ENCODE measurements at regions not wholly inside any gene's neighbourhood (a gene's known extent, or its start where the extent isn't known, plus 50 kb on each side); places are given as distances from the start of the nearest gene placed in this dataset.

DNA sequence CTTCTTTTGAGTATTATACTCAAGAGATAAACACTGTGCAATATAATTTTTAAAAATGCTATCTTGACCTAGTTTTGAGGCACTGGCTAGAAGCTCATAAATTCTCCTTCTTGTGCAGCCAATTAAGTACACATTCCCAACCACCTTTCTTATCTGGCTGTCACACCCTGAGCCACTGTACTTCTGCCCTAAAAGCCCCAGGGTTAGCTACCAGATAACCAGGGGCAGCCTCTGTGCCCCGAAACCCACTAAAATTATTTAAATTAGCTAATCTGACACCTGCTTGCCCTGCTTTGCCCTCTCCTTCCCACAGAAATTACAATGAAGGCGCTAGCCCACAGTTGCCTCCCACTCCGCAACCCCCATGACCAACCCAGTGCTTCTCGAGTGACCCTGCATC, 597.3 kb upstream of the TYRP1 start (continued):
- TF ChIP-seq NR3C1 (CRISPR knock-in tag; conservative IDR thresholded peaks at IDR 0.05; ENCODE audit: low read depth): no peak
- TF ChIP-seq, protein P1, sequence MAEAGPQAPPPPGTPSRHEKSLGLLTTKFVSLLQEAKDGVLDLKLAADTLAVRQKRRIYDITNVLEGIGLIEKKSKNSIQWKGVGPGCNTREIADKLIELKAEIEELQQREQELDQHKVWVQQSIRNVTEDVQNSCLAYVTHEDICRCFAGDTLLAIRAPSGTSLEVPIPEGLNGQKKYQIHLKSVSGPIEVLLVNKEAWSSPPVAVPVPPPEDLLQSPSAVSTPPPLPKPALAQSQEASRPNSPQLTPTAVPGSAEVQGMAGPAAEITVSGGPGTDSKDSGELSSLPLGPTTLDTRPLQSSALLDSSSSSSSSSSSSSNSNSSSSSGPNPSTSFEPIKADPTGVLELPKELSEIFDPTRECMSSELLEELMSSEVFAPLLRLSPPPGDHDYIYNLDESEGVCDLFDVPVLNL (CRISPR knock-in tag; IDR thresholded peaks at IDR 0.05; ENCODE audit: borderline replicate concordance, low read depth): no peak
- TF ChIP-seq HMGA2 (CRISPR knock-in tag; IDR thresholded peaks at IDR 0.05): no peak
- TF ChIP-seq, protein P2, sequence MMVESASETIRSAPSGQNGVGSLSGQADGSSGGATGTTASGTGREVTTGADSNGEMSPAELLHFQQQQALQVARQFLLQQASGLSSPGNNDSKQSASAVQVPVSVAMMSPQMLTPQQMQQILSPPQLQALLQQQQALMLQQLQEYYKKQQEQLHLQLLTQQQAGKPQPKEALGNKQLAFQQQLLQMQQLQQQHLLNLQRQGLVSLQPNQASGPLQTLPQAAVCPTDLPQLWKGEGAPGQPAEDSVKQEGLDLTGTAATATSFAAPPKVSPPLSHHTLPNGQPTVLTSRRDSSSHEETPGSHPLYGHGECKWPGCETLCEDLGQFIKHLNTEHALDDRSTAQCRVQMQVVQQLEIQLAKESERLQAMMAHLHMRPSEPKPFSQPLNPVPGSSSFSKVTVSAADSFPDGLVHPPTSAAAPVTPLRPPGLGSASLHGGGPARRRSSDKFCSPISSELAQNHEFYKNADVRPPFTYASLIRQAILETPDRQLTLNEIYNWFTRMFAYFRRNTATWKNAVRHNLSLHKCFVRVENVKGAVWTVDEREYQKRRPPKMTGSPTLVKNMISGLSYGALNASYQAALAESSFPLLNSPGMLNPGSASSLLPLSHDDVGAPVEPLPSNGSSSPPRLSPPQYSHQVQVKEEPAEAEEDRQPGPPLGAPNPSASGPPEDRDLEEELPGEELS (CRISPR knock-in tag; IDR thresholded peaks at IDR 0.05): no peak
- no peak for TF ChIP-seq RORB (CRISPR knock-in tag; IDR thresholded peaks at IDR 0.05)
- TF ChIP-seq, protein P3, sequence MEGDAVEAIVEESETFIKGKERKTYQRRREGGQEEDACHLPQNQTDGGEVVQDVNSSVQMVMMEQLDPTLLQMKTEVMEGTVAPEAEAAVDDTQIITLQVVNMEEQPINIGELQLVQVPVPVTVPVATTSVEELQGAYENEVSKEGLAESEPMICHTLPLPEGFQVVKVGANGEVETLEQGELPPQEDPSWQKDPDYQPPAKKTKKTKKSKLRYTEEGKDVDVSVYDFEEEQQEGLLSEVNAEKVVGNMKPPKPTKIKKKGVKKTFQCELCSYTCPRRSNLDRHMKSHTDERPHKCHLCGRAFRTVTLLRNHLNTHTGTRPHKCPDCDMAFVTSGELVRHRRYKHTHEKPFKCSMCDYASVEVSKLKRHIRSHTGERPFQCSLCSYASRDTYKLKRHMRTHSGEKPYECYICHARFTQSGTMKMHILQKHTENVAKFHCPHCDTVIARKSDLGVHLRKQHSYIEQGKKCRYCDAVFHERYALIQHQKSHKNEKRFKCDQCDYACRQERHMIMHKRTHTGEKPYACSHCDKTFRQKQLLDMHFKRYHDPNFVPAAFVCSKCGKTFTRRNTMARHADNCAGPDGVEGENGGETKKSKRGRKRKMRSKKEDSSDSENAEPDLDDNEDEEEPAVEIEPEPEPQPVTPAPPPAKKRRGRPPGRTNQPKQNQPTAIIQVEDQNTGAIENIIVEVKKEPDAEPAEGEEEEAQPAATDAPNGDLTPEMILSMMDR (IDR thresholded peaks at IDR 0.05): no peak
- TF ChIP-seq, protein P4, sequence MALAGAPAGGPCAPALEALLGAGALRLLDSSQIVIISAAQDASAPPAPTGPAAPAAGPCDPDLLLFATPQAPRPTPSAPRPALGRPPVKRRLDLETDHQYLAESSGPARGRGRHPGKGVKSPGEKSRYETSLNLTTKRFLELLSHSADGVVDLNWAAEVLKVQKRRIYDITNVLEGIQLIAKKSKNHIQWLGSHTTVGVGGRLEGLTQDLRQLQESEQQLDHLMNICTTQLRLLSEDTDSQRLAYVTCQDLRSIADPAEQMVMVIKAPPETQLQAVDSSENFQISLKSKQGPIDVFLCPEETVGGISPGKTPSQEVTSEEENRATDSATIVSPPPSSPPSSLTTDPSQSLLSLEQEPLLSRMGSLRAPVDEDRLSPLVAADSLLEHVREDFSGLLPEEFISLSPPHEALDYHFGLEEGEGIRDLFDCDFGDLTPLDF (CRISPR knock-in tag; IDR thresholded peaks at IDR 0.05): no peak
- TF ChIP-seq, protein P5, sequence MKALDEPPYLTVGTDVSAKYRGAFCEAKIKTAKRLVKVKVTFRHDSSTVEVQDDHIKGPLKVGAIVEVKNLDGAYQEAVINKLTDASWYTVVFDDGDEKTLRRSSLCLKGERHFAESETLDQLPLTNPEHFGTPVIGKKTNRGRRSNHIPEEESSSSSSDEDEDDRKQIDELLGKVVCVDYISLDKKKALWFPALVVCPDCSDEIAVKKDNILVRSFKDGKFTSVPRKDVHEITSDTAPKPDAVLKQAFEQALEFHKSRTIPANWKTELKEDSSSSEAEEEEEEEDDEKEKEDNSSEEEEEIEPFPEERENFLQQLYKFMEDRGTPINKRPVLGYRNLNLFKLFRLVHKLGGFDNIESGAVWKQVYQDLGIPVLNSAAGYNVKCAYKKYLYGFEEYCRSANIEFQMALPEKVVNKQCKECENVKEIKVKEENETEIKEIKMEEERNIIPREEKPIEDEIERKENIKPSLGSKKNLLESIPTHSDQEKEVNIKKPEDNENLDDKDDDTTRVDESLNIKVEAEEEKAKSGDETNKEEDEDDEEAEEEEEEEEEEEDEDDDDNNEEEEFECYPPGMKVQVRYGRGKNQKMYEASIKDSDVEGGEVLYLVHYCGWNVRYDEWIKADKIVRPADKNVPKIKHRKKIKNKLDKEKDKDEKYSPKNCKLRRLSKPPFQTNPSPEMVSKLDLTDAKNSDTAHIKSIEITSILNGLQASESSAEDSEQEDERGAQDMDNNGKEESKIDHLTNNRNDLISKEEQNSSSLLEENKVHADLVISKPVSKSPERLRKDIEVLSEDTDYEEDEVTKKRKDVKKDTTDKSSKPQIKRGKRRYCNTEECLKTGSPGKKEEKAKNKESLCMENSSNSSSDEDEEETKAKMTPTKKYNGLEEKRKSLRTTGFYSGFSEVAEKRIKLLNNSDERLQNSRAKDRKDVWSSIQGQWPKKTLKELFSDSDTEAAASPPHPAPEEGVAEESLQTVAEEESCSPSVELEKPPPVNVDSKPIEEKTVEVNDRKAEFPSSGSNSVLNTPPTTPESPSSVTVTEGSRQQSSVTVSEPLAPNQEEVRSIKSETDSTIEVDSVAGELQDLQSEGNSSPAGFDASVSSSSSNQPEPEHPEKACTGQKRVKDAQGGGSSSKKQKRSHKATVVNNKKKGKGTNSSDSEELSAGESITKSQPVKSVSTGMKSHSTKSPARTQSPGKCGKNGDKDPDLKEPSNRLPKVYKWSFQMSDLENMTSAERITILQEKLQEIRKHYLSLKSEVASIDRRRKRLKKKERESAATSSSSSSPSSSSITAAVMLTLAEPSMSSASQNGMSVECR (CRISPR knock-in tag; IDR thresholded peaks at IDR 0.05; ENCODE audit: borderline replicate concordance): no peak
- no peak for TF ChIP-seq PRRX2 (CRISPR knock-in tag; IDR thresholded peaks at IDR 0.05)
- no peak for TF ChIP-seq ZNF423 (CRISPR knock-in tag; IDR thresholded peaks at IDR 0.05)

DNA sequence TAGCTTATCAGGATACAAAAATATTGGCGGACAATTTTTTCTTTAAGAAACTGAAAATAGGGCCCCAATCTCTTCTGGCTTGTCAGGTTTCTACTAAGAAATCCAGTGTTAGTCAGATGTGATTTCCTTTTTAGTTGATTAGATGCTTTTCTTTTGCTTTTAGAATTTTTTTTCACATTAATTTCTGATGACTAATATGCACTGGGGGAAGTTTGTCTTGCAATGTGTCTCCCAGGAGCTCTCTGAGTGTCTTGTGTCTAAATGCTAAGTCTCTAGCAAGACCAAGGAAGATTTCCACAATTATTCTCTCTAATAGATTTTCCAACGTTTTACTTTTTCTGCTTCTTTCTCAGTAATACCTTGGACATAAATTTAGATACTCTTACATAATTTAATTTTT, 559.8 kb upstream of the TYRP1 start:
- ChIA-PET POLR2A (no interaction called here), CTCF (no interaction called here)
- no peaks in the 10 kb centered on the region; the same call in 1 of the 2 replicates for H3K27me3 Mint-ChIP-seq (ENCODE audit: low read depth)
- 0 out of 2 replicates have a peak, but pooled peaks cover 5% of the 10 kb centered on the region for H3K4me1 Mint-ChIP-seq
- TF ChIP-seq ZNF219 (CRISPR knock-in tag; IDR thresholded peaks at IDR 0.05; ENCODE audit: borderline replicate concordance) (no peak), NR2C2 (CRISPR knock-in tag; IDR thresholded peaks at IDR 0.05) (no peak), ZNF396 (CRISPR knock-in tag; IDR thresholded peaks at IDR 0.05; ENCODE audit: borderline replicate concordance) (no peak), GTF2I (CRISPR knock-in tag; conservative IDR thresholded peaks at IDR 0.05) (no peak)
- TF ChIP-seq, protein P6, sequence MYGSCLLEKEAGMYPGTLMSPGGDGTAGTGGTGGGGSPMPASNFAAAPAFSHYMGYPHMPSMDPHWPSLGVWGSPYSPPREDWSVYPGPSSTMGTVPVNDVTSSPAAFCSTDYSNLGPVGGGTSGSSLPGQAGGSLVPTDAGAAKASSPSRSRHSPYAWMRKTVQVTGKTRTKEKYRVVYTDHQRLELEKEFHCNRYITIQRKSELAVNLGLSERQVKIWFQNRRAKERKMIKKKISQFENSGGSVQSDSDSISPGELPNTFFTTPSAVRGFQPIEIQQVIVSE (CRISPR knock-in tag; IDR thresholded peaks at IDR 0.05; ENCODE audit: borderline replicate concordance): no peak
- TF ChIP-seq, protein P7, sequence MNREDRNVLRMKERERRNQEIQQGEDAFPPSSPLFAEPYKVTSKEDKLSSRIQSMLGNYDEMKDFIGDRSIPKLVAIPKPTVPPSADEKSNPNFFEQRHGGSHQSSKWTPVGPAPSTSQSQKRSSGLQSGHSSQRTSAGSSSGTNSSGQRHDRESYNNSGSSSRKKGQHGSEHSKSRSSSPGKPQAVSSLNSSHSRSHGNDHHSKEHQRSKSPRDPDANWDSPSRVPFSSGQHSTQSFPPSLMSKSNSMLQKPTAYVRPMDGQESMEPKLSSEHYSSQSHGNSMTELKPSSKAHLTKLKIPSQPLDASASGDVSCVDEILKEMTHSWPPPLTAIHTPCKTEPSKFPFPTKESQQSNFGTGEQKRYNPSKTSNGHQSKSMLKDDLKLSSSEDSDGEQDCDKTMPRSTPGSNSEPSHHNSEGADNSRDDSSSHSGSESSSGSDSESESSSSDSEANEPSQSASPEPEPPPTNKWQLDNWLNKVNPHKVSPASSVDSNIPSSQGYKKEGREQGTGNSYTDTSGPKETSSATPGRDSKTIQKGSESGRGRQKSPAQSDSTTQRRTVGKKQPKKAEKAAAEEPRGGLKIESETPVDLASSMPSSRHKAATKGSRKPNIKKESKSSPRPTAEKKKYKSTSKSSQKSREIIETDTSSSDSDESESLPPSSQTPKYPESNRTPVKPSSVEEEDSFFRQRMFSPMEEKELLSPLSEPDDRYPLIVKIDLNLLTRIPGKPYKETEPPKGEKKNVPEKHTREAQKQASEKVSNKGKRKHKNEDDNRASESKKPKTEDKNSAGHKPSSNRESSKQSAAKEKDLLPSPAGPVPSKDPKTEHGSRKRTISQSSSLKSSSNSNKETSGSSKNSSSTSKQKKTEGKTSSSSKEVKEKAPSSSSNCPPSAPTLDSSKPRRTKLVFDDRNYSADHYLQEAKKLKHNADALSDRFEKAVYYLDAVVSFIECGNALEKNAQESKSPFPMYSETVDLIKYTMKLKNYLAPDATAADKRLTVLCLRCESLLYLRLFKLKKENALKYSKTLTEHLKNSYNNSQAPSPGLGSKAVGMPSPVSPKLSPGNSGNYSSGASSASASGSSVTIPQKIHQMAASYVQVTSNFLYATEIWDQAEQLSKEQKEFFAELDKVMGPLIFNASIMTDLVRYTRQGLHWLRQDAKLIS (CRISPR knock-in tag; IDR thresholded peaks at IDR 0.05; ENCODE audit: borderline replicate concordance): no peak
- no peak overlapping the region for H3K27ac Mint-ChIP-seq
- H3K36me3 Mint-ChIP-seq: peaks cover 7% of the 10 kb centered on the region
- no peak overlapping the region for H3K4me3 Mint-ChIP-seq
- DNase-seq (ENCODE audit: low spot score) (no peak), ATAC-seq (no peak)
- H3K9me3 Mint-ChIP-seq: peaks cover 33% of the 10 kb centered on the region
